Type B pancreatic cell (in vitro differentiated cells): ENCODE measurements at regions not wholly inside any gene's neighbourhood (a gene's known extent, or its start where the extent isn't known, plus 50 kb on each side); places are given as distances from the start of the nearest gene placed in this dataset.

Source experiments
- DNase-seq: peaks from one replicate; pipeline ENCODE4 v3.0.0; 2021; ENCODE audit warnings: mixed read lengths; ENCODE audit not compliant: unreplicated experiment; ENCODE audit errors: extremely low spot score
- H3K27ac Mint-ChIP-seq: 2 replicates; pipeline ENCODE4 v1.8.0; 2021; ENCODE audit warnings: mild to moderate bottlenecking, mixed read lengths
- H3K27me3 Mint-ChIP-seq: 2 replicates; pipeline ENCODE4 v1.8.0; 2021; ENCODE audit warnings: mixed read lengths
- H3K36me3 Mint-ChIP-seq: 2 replicates; pipeline ENCODE4 v1.8.0; 2021; ENCODE audit warnings: mixed read lengths
- H3K4me1 Mint-ChIP-seq: one replicate; pipeline ENCODE4 v1.8.0; 2021; ENCODE audit warnings: mixed read lengths; ENCODE audit not compliant: unreplicated experiment
- H3K4me3 Mint-ChIP-seq: 2 replicates; pipeline ENCODE4 v1.8.0; 2021; ENCODE audit warnings: mild to moderate bottlenecking, mixed read lengths
- H3K9me3 Mint-ChIP-seq: 2 replicates; pipeline ENCODE4 v1.8.0; 2021; ENCODE audit warnings: mixed read lengths
- CTCF ChIP-seq: fragments of 200-600 bp; sonication (generic); conservative IDR thresholded peaks from 2 replicates; pipeline ENCODE4 v1.5.0; 2021; ENCODE audit warnings: antibody characterized with exemption, mild to moderate bottlenecking

DNA sequence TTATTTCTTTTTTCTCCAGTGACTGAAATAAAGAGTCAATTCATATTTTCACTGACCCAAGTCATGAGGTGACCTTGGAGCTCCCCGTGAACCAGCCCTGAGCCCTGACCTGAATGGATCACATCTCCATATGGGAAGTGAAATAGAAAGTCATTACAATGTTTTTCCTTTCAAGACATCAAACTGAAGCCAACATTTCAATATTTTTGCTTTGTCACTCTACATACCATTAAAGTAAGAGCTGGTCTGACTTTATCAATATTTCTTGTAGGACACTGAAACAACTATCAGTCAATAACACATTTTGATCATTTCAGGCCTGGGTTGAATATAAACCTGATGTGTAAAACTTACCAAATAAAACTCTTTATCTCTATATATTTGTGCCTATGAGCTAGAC is 249.8 kb upstream of the PHF14 start:
- H3K4me3 Mint-ChIP-seq = no peak overlapping the region
- no peaks in the 10 kb centered on the region for H3K27me3 Mint-ChIP-seq
- H3K4me1 Mint-ChIP-seq = no peaks in the 10 kb centered on the region
- H3K9me3 Mint-ChIP-seq = no peaks in the 10 kb centered on the region
- H3K27ac Mint-ChIP-seq = no peak overlapping the region
- H3K36me3 Mint-ChIP-seq = no peaks in the 10 kb centered on the region
- DNase-seq = no peak
- no peak for TF ChIP-seq CTCF

- no peak overlapping the region for H3K4me3 Mint-ChIP-seq
- no peaks in the 10 kb centered on the region for H3K36me3 Mint-ChIP-seq
- no peak for DNase-seq
- no peaks in the 10 kb centered on the region for H3K27me3 Mint-ChIP-seq
- H3K4me1 Mint-ChIP-seq = no peaks in the 10 kb centered on the region
- H3K27ac Mint-ChIP-seq = no peak overlapping the region
- no peak for TF ChIP-seq CTCF
- H3K9me3 Mint-ChIP-seq = no peaks in the 10 kb centered on the region
These were observed 249.2 kb upstream of the PHF14 start for GRCh38 chr7:10724449-10724848.

DNA sequence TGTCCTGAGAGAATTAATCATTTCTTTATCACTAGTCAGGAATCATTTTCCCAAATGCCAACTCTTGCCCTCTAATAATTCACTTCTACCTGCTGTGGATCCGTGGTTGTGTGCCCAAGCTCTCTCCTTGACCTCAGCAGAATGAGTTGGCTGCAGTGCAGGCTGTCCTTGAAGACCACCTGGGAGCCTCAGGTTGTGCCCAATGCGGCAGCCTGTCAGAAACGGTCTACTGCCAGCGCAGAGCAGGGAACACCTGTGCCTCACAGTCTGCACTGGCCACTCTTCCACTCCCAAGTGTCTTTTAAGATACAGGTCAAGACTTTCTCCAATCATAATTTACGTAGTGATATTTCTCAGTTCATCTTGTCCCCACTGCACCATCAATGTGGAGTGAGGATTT is 246.0 kb upstream of the PHF14 start:
- Mint-ChIP-seq H3K27ac (no peak overlapping the region), H3K9me3 (no peaks in the 10 kb centered on the region)

DNA sequence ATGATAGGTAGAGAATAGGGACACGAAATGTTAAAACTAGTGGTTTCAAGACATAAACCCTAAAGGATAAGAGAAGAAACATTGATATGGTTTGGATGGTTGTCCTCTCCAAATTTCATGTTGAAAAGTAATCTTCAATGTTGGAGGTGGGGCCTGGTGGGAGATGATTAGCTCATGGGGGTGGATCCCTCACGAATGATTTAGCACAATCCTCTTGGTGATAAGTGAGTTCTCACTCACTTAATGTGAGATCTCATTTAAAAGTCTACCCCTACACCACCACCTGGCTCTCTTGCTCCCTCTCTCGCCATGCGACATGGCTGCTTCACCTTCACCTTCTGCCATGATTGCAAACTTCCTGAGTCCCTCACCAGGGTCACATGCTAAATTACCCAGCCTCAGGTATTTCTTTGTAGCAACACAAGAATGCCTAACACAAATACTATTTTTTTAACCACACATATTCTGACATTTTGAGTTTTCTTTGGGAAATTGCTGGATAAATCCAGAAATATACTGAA is 242.4 kb upstream of the PHF14 start:
- no peak for TF ChIP-seq CTCF
- no peak for DNase-seq
- Mint-ChIP-seq H3K4me1 (no peaks in the 10 kb centered on the region), H3K27ac (no peak overlapping the region), H3K36me3 (no peaks in the 10 kb centered on the region), H3K4me3 (no peak overlapping the region), H3K27me3 (no peaks in the 10 kb centered on the region), H3K9me3 (no peaks in the 10 kb centered on the region)

More for the DNA sequence above, 246.0 kb upstream of the PHF14 start:
- TF ChIP-seq CTCF = no peak
- Mint-ChIP-seq H3K36me3 (no peaks in the 10 kb centered on the region), H3K4me1 (no peaks in the 10 kb centered on the region), H3K4me3 (no peak overlapping the region), H3K27me3 (no peaks in the 10 kb centered on the region)
- no peak for DNase-seq

GRCh38 chr7:10733747-10734146 is 239.9 kb upstream of the PHF14 start:
- DNase-seq = no peak
- TF ChIP-seq CTCF = no peak
- Mint-ChIP-seq H3K27ac (no peak overlapping the region), H3K4me1 (no peaks in the 10 kb centered on the region), H3K27me3 (no peaks in the 10 kb centered on the region), H3K9me3 (no peaks in the 10 kb centered on the region), H3K36me3 (no peaks in the 10 kb centered on the region), H3K4me3 (no peak overlapping the region)

DNA sequence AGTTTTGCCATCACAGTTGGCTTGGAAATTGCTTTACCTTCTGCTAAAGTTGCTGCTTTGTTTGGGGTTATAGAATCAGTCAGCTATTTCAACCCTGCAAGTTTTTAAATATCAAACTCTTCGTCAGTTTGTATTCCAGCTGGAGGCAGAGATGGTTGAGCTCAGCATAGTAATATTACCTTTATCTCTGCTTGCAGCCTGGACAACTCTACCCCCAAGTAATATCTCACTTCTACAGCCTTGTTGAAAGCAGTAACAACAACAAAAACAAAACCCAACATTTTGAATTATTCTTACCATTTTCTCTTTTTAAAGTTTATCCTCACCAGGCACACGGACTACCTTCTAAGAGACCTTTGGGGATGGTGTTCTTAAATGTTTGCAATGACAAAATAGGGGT is 239.1 kb upstream of the PHF14 start:
- DNase-seq = no peak
- H3K9me3 Mint-ChIP-seq = no peaks in the 10 kb centered on the region
- no peaks in the 10 kb centered on the region for H3K27me3 Mint-ChIP-seq
- H3K4me1 Mint-ChIP-seq = no peaks in the 10 kb centered on the region
- no peak overlapping the region for H3K4me3 Mint-ChIP-seq
- TF ChIP-seq CTCF = no peak
- no peak overlapping the region for H3K27ac Mint-ChIP-seq
- H3K36me3 Mint-ChIP-seq = no peaks in the 10 kb centered on the region
